Activated T-helper 2 cell treated with anti-CD3 and anti-CD28 coated beads, Interferon-gamma antibody, Interleukin-2, Interleukin-4, amounts not matched to agents 10 μg/mL and 5 μg/mL and 100 μg/mL, durations not matched to agents 14 hours and 24 hours and 36 hours (primary cell): ENCODE measurements at regions not wholly inside any gene's neighbourhood (a gene's known extent, or its start where the extent isn't known, plus 50 kb on each side); places are given as distances from the start of the nearest gene placed in this dataset.

ENCODE experiments used
- DNase-seq: peaks from one replicate; pipeline ENCODE4 v3.0.0; 2021; ENCODE audit warnings: low spot score
- H3K27ac Mint-ChIP-seq: one replicate; pipeline ENCODE4 v1.8.0; 2021; ENCODE audit warnings: mixed read lengths
- H3K27me3 Mint-ChIP-seq: one replicate; pipeline ENCODE4 v1.8.0; 2021; ENCODE audit warnings: low read depth, mixed read lengths
- H3K36me3 Mint-ChIP-seq: one replicate; pipeline ENCODE4 v1.8.0; 2021; ENCODE audit warnings: low read depth, mixed read lengths
- H3K4me1 Mint-ChIP-seq: one replicate; pipeline ENCODE4 v1.8.0; 2021; ENCODE audit warnings: low read depth, mixed read lengths
- H3K4me3 Mint-ChIP-seq: one replicate; pipeline ENCODE4 v1.8.0; 2021; ENCODE audit warnings: low read depth, mild to moderate bottlenecking, moderate library complexity, mixed read lengths
- H3K9me3 Mint-ChIP-seq: one replicate; pipeline ENCODE4 v1.8.0; 2021; ENCODE audit warnings: mixed read lengths
- intact Hi-C: fragments of 100-400 bp; cut with micrococcal nuclease; formaldehyde crosslinking; loops from one replicate; pipeline ENCODE4 v1.15.1; 2023

- Mint-ChIP-seq H3K4me1 (no peaks in the 10 kb centered on the region), H3K27me3 (no peaks in the 10 kb centered on the region), H3K36me3 (no peaks in the 10 kb centered on the region), H3K9me3 (no peaks in the 10 kb centered on the region), H3K4me3 (no peak overlapping the region), H3K27ac (no peak overlapping the region)
- no peak for DNase-seq
- intact Hi-C loops, result no loop called here
Measured at GRCh38 chr7:110007320-110008063, 1083.4 kb upstream of the LRRN3 start.

GRCh38 chr7:110010359-110010758 is 1080.6 kb upstream of the LRRN3 start:
- H3K9me3 Mint-ChIP-seq, result no peaks in the 10 kb centered on the region
- H3K4me3 Mint-ChIP-seq, result no peak overlapping the region
- no peaks in the 10 kb centered on the region for H3K36me3 Mint-ChIP-seq
- intact Hi-C loops, result no loop called here
- H3K4me1 Mint-ChIP-seq, result no peaks in the 10 kb centered on the region
- H3K27ac Mint-ChIP-seq, result no peak overlapping the region
- H3K27me3 Mint-ChIP-seq, result no peaks in the 10 kb centered on the region
- no peak for DNase-seq

- Mint-ChIP-seq H3K4me1 (no peaks in the 10 kb centered on the region), H3K27ac (no peak overlapping the region), H3K36me3 (no peaks in the 10 kb centered on the region), H3K4me3 (no peak overlapping the region), H3K9me3 (no peaks in the 10 kb centered on the region), H3K27me3 (no peaks in the 10 kb centered on the region)
- intact Hi-C loops, result no loop called here
- DNase-seq, result no peak
Measured at GRCh38 chr7:110017405-110017804, 1073.5 kb upstream of the LRRN3 start.

GRCh38 chr7:110027385-110027784 is 1063.5 kb upstream of the LRRN3 start:
- intact Hi-C loops, result no loop called here
- no peaks in the 10 kb centered on the region for H3K27me3 Mint-ChIP-seq
- H3K27ac Mint-ChIP-seq, result no peak overlapping the region
- DNase-seq, result no peak
- H3K4me3 Mint-ChIP-seq, result no peak overlapping the region
- H3K36me3 Mint-ChIP-seq, result no peaks in the 10 kb centered on the region
- H3K9me3 Mint-ChIP-seq, result no peaks in the 10 kb centered on the region
- no peaks in the 10 kb centered on the region for H3K4me1 Mint-ChIP-seq

- Mint-ChIP-seq H3K9me3 (no peaks in the 10 kb centered on the region), H3K27me3 (no peaks in the 10 kb centered on the region), H3K4me1 (no peaks in the 10 kb centered on the region), H3K36me3 (no peaks in the 10 kb centered on the region), H3K4me3 (no peak overlapping the region), H3K27ac (no peak overlapping the region)
- intact Hi-C loops, result no loop called here
- no peak for DNase-seq
Measured at GRCh38 chr7:110043519-110043918, 1047.4 kb upstream of the LRRN3 start.

- Mint-ChIP-seq H3K4me1 (no peaks in the 10 kb centered on the region), H3K4me3 (no peak overlapping the region), H3K36me3 (no peaks in the 10 kb centered on the region), H3K27me3 (no peaks in the 10 kb centered on the region), H3K27ac (no peak overlapping the region), H3K9me3 (no peaks in the 10 kb centered on the region)
- no peak for DNase-seq
- intact Hi-C loops, result no loop called here
Measured at GRCh38 chr7:110050785-110051184, 1040.1 kb upstream of the LRRN3 start.

- no peak overlapping the region for H3K4me3 Mint-ChIP-seq
- no peaks in the 10 kb centered on the region for H3K27me3 Mint-ChIP-seq
- H3K9me3 Mint-ChIP-seq, result no peaks in the 10 kb centered on the region
- no peaks in the 10 kb centered on the region for H3K4me1 Mint-ChIP-seq
- intact Hi-C loops, result no loop called here
- H3K36me3 Mint-ChIP-seq, result no peaks in the 10 kb centered on the region
- no peak overlapping the region for H3K27ac Mint-ChIP-seq
- no peak for DNase-seq
Measured at GRCh38 chr7:110051372-110051771, 1039.6 kb upstream of the LRRN3 start.

GRCh38 chr7:110056331-110056730 is 1034.6 kb upstream of the LRRN3 start:
- DNase-seq, result no peak
- no peaks in the 10 kb centered on the region for H3K27me3 Mint-ChIP-seq

GRCh38 chr7:110058401-110058800 is 1032.5 kb upstream of the LRRN3 start:
- H3K4me1 Mint-ChIP-seq, result no peaks in the 10 kb centered on the region
- no peaks in the 10 kb centered on the region for H3K36me3 Mint-ChIP-seq
- H3K27me3 Mint-ChIP-seq, result no peaks in the 10 kb centered on the region
- H3K27ac Mint-ChIP-seq, result no peak overlapping the region
- H3K4me3 Mint-ChIP-seq, result no peak overlapping the region
- intact Hi-C loops, result no loop called here
- no peaks in the 10 kb centered on the region for H3K9me3 Mint-ChIP-seq
- DNase-seq, result no peak

More at GRCh38 chr7:110056331-110056730, 1034.6 kb upstream of the LRRN3 start:
- no peak overlapping the region for H3K27ac Mint-ChIP-seq
- H3K4me3 Mint-ChIP-seq, result no peak overlapping the region
- no peaks in the 10 kb centered on the region for H3K9me3 Mint-ChIP-seq
- intact Hi-C loops, result no loop called here
- no peaks in the 10 kb centered on the region for H3K36me3 Mint-ChIP-seq
- no peaks in the 10 kb centered on the region for H3K4me1 Mint-ChIP-seq

GRCh38 chr7:110061387-110061786 is 1029.5 kb upstream of the LRRN3 start:
- intact Hi-C loops, result no loop called here
- no peak for DNase-seq
- Mint-ChIP-seq H3K27ac (no peak overlapping the region), H3K4me1 (no peaks in the 10 kb centered on the region), H3K4me3 (no peak overlapping the region), H3K9me3 (no peaks in the 10 kb centered on the region), H3K36me3 (no peaks in the 10 kb centered on the region), H3K27me3 (no peaks in the 10 kb centered on the region)

GRCh38 chr7:110065121-110065520 is 1025.8 kb upstream of the LRRN3 start:
- intact Hi-C loops, result no loop called here
- Mint-ChIP-seq H3K4me1 (no peaks in the 10 kb centered on the region), H3K9me3 (no peaks in the 10 kb centered on the region), H3K36me3 (no peaks in the 10 kb centered on the region), H3K4me3 (no peak overlapping the region), H3K27me3 (no peaks in the 10 kb centered on the region), H3K27ac (no peak overlapping the region)
- no peak for DNase-seq

- H3K27me3 Mint-ChIP-seq, result no peaks in the 10 kb centered on the region
- no peaks in the 10 kb centered on the region for H3K9me3 Mint-ChIP-seq
- no peak overlapping the region for H3K4me3 Mint-ChIP-seq
- H3K36me3 Mint-ChIP-seq, result no peaks in the 10 kb centered on the region
- intact Hi-C loops, result no loop called here
- no peak for DNase-seq
- no peaks in the 10 kb centered on the region for H3K4me1 Mint-ChIP-seq
- no peak overlapping the region for H3K27ac Mint-ChIP-seq
Measured at GRCh38 chr7:110066843-110067242, 1024.1 kb upstream of the LRRN3 start.

- no peaks in the 10 kb centered on the region for H3K9me3 Mint-ChIP-seq
- DNase-seq, result no peak
- intact Hi-C loops, result no loop called here
- no peaks in the 10 kb centered on the region for H3K27me3 Mint-ChIP-seq
- H3K4me1 Mint-ChIP-seq, result no peaks in the 10 kb centered on the region
- H3K36me3 Mint-ChIP-seq, result no peaks in the 10 kb centered on the region
- no peak overlapping the region for H3K27ac Mint-ChIP-seq
- H3K4me3 Mint-ChIP-seq, result no peak overlapping the region
Measured at GRCh38 chr7:110071192-110071591, 1019.7 kb upstream of the LRRN3 start.

- intact Hi-C loops, result no loop called here
- no peak for DNase-seq
- Mint-ChIP-seq H3K9me3 (no peaks in the 10 kb centered on the region), H3K36me3 (no peaks in the 10 kb centered on the region), H3K27me3 (no peaks in the 10 kb centered on the region), H3K27ac (no peak overlapping the region), H3K4me1 (no peaks in the 10 kb centered on the region), H3K4me3 (no peak overlapping the region)
Measured at GRCh38 chr7:110075450-110075849, 1015.5 kb upstream of the LRRN3 start.
